ENCODE measurements at regions not wholly inside any gene's neighbourhood (a gene's known extent, or its start where the extent isn't known, plus 50 kb on each side); places are given as distances from the start of the nearest gene placed in this dataset.

GRCh38 chr13:106028911-106029310 is 506.6 kb downstream of the EFNB2 start:
- Histone ChIP-seq H3K27me3 (ENCODE audit: insufficient read depth, insufficient read length) (no peaks in the 10 kb centered on the region), H3K9me3 (ENCODE audit: insufficient read depth, low read length) (no peaks in the 10 kb centered on the region), H3K4me3 (ENCODE audit: insufficient read length, low read depth) (no peak overlapping the region), H3K36me3 (ENCODE audit: insufficient read depth, insufficient read length, low read length) (no peaks in the 10 kb centered on the region), H3K9ac (ENCODE audit: insufficient read length, low read depth) (no peak overlapping the region), H3K4me1 (ENCODE audit: insufficient read depth, insufficient read length) (no peaks in the 10 kb centered on the region)
- no peak for TF ChIP-seq YY1 (IDR thresholded peaks at IDR 0.05; ENCODE audit: insufficient read depth, insufficient read length)
- no peak for TF ChIP-seq SUZ12 (IDR thresholded peaks at IDR 0.05; ENCODE audit: extremely low read depth, insufficient read depth, insufficient read length)
- no peak for TF ChIP-seq ZNF274 (IDR thresholded peaks at IDR 0.05; ENCODE audit: low read depth, low read length)
- no peak for DNase-seq (ENCODE audit: low read depth, low spot score)

GRCh38 chr13:106011600-106011999 is 523.9 kb downstream of the EFNB2 start:
- no peak for DNase-seq (ENCODE audit: low read depth, low spot score)
- no peaks in the 10 kb centered on the region for H3K27me3 ChIP-seq (ENCODE audit: insufficient read depth, insufficient read length)

GRCh38 chr13:106010836-106011235 is 524.6 kb downstream of the EFNB2 start:
- Histone ChIP-seq H3K4me3 (ENCODE audit: insufficient read length, low read depth) (no peak overlapping the region), H3K4me1 (ENCODE audit: insufficient read depth, insufficient read length) (no peaks in the 10 kb centered on the region), H3K9ac (ENCODE audit: insufficient read length, low read depth) (no peak overlapping the region), H3K36me3 (ENCODE audit: insufficient read depth, insufficient read length, low read length) (no peaks in the 10 kb centered on the region), H3K27me3 (ENCODE audit: insufficient read depth, insufficient read length) (no peaks in the 10 kb centered on the region), H3K9me3 (ENCODE audit: insufficient read depth, low read length) (no peaks in the 10 kb centered on the region)
- no peak for TF ChIP-seq SUZ12 (IDR thresholded peaks at IDR 0.05; ENCODE audit: extremely low read depth, insufficient read depth, insufficient read length)
- TF ChIP-seq ZNF274 (IDR thresholded peaks at IDR 0.05; ENCODE audit: low read depth, low read length), result no peak
- TF ChIP-seq YY1 (IDR thresholded peaks at IDR 0.05; ENCODE audit: insufficient read depth, insufficient read length), result no peak
- no peak for DNase-seq (ENCODE audit: low read depth, low spot score)

More at GRCh38 chr13:106011600-106011999, 523.9 kb downstream of the EFNB2 start:
- no peaks in the 10 kb centered on the region for H3K36me3 ChIP-seq (ENCODE audit: insufficient read depth, insufficient read length, low read length)
- no peak overlapping the region for H3K4me3 ChIP-seq (ENCODE audit: insufficient read length, low read depth)
- no peaks in the 10 kb centered on the region for H3K9me3 ChIP-seq (ENCODE audit: insufficient read depth, low read length)
- TF ChIP-seq SUZ12 (IDR thresholded peaks at IDR 0.05; ENCODE audit: extremely low read depth, insufficient read depth, insufficient read length) (no peak), YY1 (IDR thresholded peaks at IDR 0.05; ENCODE audit: insufficient read depth, insufficient read length) (no peak), ZNF274 (IDR thresholded peaks at IDR 0.05; ENCODE audit: low read depth, low read length) (no peak)
- H3K4me1 ChIP-seq (ENCODE audit: insufficient read depth, insufficient read length), result no peaks in the 10 kb centered on the region
- H3K9ac ChIP-seq (ENCODE audit: insufficient read length, low read depth), result no peak overlapping the region

GRCh38 chr13:106008540-106008939 is 526.9 kb downstream of the EFNB2 start:
- no peak for TF ChIP-seq YY1 (IDR thresholded peaks at IDR 0.05; ENCODE audit: insufficient read depth, insufficient read length)
- TF ChIP-seq SUZ12 (IDR thresholded peaks at IDR 0.05; ENCODE audit: extremely low read depth, insufficient read depth, insufficient read length), result no peak
- TF ChIP-seq ZNF274 (IDR thresholded peaks at IDR 0.05; ENCODE audit: low read depth, low read length), result no peak
- H3K9ac ChIP-seq (ENCODE audit: insufficient read length, low read depth), result no peak overlapping the region
- H3K4me3 ChIP-seq (ENCODE audit: insufficient read length, low read depth), result no peak overlapping the region
- no peaks in the 10 kb centered on the region for H3K9me3 ChIP-seq (ENCODE audit: insufficient read depth, low read length)
- no peaks in the 10 kb centered on the region for H3K36me3 ChIP-seq (ENCODE audit: insufficient read depth, insufficient read length, low read length)
- H3K4me1 ChIP-seq (ENCODE audit: insufficient read depth, insufficient read length), result no peaks in the 10 kb centered on the region
- no peak for DNase-seq (ENCODE audit: low read depth, low spot score)
- H3K27me3 ChIP-seq (ENCODE audit: insufficient read depth, insufficient read length), result no peaks in the 10 kb centered on the region

GRCh38 chr13:106007156-106007555 is 528.3 kb downstream of the EFNB2 start:
- Histone ChIP-seq H3K9ac (ENCODE audit: insufficient read length, low read depth) (no peak overlapping the region), H3K9me3 (ENCODE audit: insufficient read depth, low read length) (no peaks in the 10 kb centered on the region), H3K4me3 (ENCODE audit: insufficient read length, low read depth) (no peak overlapping the region), H3K36me3 (ENCODE audit: insufficient read depth, insufficient read length, low read length) (no peaks in the 10 kb centered on the region), H3K4me1 (ENCODE audit: insufficient read depth, insufficient read length) (no peaks in the 10 kb centered on the region), H3K27me3 (ENCODE audit: insufficient read depth, insufficient read length) (no peaks in the 10 kb centered on the region)
- no peak for TF ChIP-seq YY1 (IDR thresholded peaks at IDR 0.05; ENCODE audit: insufficient read depth, insufficient read length)
- TF ChIP-seq SUZ12 (IDR thresholded peaks at IDR 0.05; ENCODE audit: extremely low read depth, insufficient read depth, insufficient read length), result no peak
- no peak for DNase-seq (ENCODE audit: low read depth, low spot score)

- Histone ChIP-seq H3K36me3 (ENCODE audit: insufficient read depth, insufficient read length, low read length) (no peaks in the 10 kb centered on the region), H3K4me3 (ENCODE audit: insufficient read length, low read depth) (no peak overlapping the region), H3K4me1 (ENCODE audit: insufficient read depth, insufficient read length) (no peaks in the 10 kb centered on the region), H3K9ac (ENCODE audit: insufficient read length, low read depth) (no peak overlapping the region), H3K27me3 (ENCODE audit: insufficient read depth, insufficient read length) (no peaks in the 10 kb centered on the region), H3K9me3 (ENCODE audit: insufficient read depth, low read length) (no peaks in the 10 kb centered on the region)
- TF ChIP-seq ZNF274 (IDR thresholded peaks at IDR 0.05; ENCODE audit: low read depth, low read length), result no peak
- no peak for DNase-seq (ENCODE audit: low read depth, low spot score)
Observed at GRCh38 chr13:106003651-106004050, 531.8 kb downstream of the EFNB2 start.

GRCh38 chr13:106001443-106001842 is 534.0 kb downstream of the EFNB2 start:
- no peaks in the 10 kb centered on the region for H3K36me3 ChIP-seq (ENCODE audit: insufficient read depth, insufficient read length, low read length)
- TF ChIP-seq YY1 (IDR thresholded peaks at IDR 0.05; ENCODE audit: insufficient read depth, insufficient read length) (no peak), SUZ12 (IDR thresholded peaks at IDR 0.05; ENCODE audit: extremely low read depth, insufficient read depth, insufficient read length) (no peak), ZNF274 (IDR thresholded peaks at IDR 0.05; ENCODE audit: low read depth, low read length) (no peak)
- H3K9ac ChIP-seq (ENCODE audit: insufficient read length, low read depth), result no peak overlapping the region
- H3K4me1 ChIP-seq (ENCODE audit: insufficient read depth, insufficient read length), result no peaks in the 10 kb centered on the region
- H3K4me3 ChIP-seq (ENCODE audit: insufficient read length, low read depth), result no peak overlapping the region
- no peaks in the 10 kb centered on the region for H3K9me3 ChIP-seq (ENCODE audit: insufficient read depth, low read length)
- no peak for DNase-seq (ENCODE audit: low read depth, low spot score)
- no peaks in the 10 kb centered on the region for H3K27me3 ChIP-seq (ENCODE audit: insufficient read depth, insufficient read length)
